SK-MEL-5 (cell line): ENCODE measurements at regions not wholly inside any gene's neighbourhood (a gene's known extent, or its start where the extent isn't known, plus 50 kb on each side); places are given as distances from the start of the nearest gene placed in this dataset.
"Not testable (repeated sequence)": the region's sequence is repeated elsewhere in the genome, so short reads cannot be mapped to it uniquely, and the experiment has no call there.

Experiments
- DNase-seq: peaks from one replicate; pipeline ENCODE4 v3.0.0-alpha.2; 2016; ENCODE audit warnings: low read depth, low spot score
- in situ Hi-C: cut with HindIII; loops from 2 replicates; pipeline ENCODE4 v1.10.0; 2016; ENCODE audit warnings: low sequenced_read_pairs, high pct_unique_total_duplicates, low pct_unique_long_range_greater_than_20kb

GRCh38 chr9:75265525-75265972 lies 177.2 kb downstream of the OSTF1 start:
- in situ Hi-C loops = no loop called here

GRCh38 chr9:75269197-75269596 lies 180.9 kb downstream of the OSTF1 start:
- no peak for DNase-seq
- in situ Hi-C loops = no loop called here

More at GRCh38 chr9:75265525-75265972, 177.2 kb downstream of the OSTF1 start:
- peak; percentile 64 for DNase-seq

GRCh38 chr9:75273055-75273454 lies 184.7 kb downstream of the OSTF1 start:
- DNase-seq, in situ Hi-C loops: not testable (repeated sequence)

- in situ Hi-C loops = no loop called here
- DNase-seq = no peak
Observed at GRCh38 chr9:75274781-75275180, 186.5 kb downstream of the OSTF1 start.

DNA sequence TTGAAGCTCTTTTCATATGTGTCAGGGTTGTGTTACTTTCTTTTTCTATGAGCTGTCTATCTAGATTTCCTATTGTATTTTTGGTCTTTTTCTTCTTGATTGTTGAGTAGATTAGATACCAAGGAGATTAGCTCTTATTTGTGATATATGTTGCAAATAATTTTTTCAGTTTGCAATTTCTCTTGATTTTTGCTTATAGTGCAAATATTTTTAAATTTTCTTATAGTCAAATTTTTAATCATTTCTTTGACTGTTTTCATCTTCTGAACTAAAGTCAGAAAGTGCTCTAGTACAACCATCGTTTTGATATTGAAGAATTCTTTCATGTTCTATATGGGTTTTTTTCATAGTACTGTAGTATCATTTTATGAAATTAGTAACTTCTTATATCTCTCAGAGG lies 193.7 kb downstream of the OSTF1 start:
- in situ Hi-C loops = no loop called here
- DNase-seq = no peak

DNA sequence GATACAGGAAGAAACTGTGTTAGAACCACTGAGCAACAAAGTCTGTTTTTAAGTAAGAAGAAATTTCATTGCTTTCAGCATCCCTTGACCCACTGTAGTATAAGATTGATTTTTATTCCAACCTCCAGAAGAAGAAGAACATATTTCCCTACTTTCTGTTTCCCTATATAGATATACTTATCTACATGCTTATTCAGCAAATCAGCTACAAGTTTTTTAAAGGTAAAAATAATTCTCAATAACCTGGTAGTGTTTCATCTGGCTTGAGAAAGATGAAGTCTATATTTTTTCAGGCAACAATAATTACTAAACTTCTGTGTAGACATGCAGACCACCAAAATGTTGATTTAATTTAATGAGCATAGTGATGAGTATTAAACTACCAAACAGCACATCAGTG lies 201.0 kb downstream of the OSTF1 start:
- in situ Hi-C loops = no loop called here
- DNase-seq = no peak

DNA sequence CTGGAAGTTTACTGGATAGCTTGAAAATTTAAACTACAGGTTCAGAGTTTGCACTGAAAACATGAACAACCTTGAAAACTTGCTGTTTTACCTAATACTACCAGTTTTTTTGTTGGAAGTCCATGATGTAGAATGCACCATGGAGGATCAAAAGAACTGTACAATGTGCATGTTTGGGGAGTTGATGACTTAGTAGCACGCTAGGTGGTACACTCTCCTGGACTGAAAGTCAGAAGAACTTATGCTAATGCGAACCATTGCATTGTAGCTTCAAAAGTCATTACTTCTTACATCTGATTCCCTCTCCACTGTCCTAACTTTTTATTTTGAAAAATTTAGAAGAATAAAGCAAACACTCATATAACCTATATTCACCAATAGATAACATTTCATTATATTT lies 211.0 kb downstream of the OSTF1 start:
- in situ Hi-C loops = no loop called here

GRCh38 chr9:75333624-75334023 lies 245.3 kb downstream of the OSTF1 start:
- no peak for DNase-seq
- in situ Hi-C loops = no loop called here

More for the DNA sequence above, 211.0 kb downstream of the OSTF1 start:
- DNase-seq = peak; percentile 35

- in situ Hi-C loops = no loop called here
- DNase-seq = no peak
Observed at GRCh38 chr9:75358846-75359245, 270.5 kb downstream of the OSTF1 start.

- DNase-seq = no peak
- in situ Hi-C loops = no loop called here
Observed at GRCh38 chr9:75359638-75360037, 271.3 kb downstream of the OSTF1 start.

DNA sequence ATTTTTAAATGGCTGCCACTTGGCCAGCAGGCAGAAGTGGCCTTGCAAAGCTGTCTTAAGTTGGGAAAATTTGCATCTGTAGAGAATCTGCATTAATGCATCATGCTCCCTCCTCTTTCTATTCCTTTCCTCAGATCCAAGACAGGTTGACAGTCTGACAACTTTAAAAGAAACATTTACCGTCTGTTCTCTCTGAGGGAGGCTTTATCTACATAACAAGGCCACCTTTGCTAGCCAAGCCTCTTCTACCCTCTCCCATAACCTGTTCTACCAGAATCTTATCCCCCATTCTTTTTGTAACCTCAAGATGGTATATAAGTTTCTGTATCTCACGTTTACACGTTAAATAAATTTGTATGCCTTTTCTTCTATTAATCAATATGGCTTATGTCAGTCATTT lies 271.9 kb downstream of the OSTF1 start:
- DNase-seq = no peak
- in situ Hi-C loops = no loop called here

- in situ Hi-C loops, DNase-seq: not testable (repeated sequence)
Observed at GRCh38 chr9:75362446-75362845, 274.1 kb downstream of the OSTF1 start.

- no peak for DNase-seq
- in situ Hi-C loops = no loop called here
Observed at GRCh38 chr9:75365196-75365595, 276.9 kb downstream of the OSTF1 start.

DNA sequence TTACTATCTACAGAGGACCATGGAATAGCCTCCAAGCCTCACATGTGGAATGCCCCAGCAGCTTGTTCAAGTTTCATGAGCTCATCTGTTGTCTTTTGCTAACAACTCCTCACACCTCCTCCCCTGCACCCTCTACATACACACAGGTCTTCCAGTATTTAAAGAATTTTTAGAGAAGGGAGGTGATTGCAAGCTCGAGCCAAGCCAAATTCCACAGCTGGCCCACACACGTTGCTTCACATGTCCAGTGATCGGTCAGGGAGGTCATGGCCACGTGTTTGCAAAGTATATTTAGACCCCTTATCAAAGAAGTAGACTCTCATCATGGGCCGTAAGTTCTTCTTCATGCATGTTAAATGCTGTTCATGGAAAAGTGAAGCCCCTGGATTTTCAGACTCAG lies 281.7 kb downstream of the OSTF1 start:
- no peak for DNase-seq
- in situ Hi-C loops = no loop called here

DNA sequence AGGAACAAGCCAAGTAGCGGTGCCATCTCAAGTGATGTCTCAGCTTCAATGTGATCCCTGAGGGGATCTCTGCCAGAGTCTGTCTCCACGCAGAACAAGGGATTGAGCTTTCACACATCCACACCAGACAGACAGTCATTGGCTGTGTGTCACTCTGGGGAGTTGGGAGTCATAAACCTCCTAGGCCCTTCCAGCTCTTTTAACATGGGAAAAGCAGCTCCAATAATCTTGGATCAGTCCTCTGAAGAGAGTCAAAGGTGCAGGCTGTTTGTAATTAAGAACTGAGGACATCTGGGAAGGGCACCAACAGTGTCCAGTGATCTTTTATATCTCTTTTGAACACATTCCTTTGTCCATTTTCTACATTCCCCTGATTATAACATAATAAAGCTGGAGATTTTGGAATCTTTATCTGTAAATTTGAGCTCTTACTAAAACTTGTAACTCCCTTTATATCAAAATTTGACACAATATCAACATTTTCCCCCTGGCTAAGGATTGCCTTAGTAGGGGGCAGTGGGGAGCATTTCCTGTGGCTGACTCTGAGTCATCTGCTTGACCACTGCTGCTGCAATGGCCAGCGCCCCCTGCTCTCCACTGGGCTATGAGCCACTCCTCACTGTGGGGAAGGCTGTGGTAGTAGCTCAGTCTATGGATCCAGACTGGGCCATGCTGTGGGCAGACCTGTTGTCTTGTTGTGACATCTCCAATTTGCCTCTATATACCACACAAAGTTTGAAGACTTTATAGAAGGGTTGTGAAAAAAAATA lies 284.4 kb downstream of the OSTF1 start:
- in situ Hi-C loops = no loop called here
- no peak for DNase-seq

DNA sequence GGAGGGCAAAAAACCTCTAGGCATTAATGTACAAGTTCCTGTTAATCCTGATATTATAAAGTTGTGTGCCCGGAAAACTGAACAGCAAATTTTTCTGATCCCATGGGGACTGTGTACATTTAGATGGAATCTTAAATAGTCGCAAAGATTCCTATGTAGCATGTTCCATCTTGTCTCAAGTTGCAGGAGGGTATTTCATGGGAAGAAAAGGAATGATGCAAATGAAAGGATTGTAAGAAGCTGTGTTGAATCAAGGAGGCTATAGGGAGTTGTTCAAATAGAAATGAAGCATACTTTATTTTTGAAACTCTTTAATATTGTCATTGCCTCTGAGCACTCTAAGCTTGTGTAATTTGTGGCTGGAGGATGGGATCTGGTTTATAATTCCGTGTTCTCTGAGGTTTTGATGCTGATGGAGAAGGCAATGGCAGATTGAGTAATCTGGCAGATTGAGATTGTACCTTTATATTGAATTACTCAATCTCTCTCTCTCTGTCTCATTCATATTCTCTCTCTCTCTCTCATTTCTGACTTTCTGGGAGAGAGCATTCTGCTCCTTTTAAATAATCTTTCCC lies 288.5 kb downstream of the OSTF1 start:
- in situ Hi-C loops = no loop called here
- DNase-seq = no peak

- in situ Hi-C loops = no loop called here
- peak; percentile 5 for DNase-seq
Observed at GRCh38 chr9:75378036-75378435, 289.7 kb downstream of the OSTF1 start.

DNA sequence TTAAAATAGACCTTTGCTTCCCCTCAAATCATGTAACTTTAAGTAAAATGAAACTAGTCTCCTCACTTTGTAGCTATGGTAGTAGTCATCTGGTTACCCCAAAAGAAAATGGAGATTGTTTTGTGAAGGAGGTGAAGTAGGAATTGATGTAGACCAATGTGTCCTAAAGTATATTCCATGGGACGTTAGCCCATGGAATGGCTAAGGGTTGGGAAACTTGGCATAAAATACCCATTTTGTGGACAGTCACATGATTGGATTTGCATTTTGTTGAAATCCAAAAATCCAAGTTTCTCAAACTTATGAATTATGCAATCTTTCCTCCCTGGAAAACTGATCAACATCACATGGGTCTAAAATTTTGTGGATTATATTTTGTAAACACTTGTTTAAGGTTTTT lies 290.6 kb downstream of the OSTF1 start:
- in situ Hi-C loops = no loop called here
- DNase-seq = no peak

DNA sequence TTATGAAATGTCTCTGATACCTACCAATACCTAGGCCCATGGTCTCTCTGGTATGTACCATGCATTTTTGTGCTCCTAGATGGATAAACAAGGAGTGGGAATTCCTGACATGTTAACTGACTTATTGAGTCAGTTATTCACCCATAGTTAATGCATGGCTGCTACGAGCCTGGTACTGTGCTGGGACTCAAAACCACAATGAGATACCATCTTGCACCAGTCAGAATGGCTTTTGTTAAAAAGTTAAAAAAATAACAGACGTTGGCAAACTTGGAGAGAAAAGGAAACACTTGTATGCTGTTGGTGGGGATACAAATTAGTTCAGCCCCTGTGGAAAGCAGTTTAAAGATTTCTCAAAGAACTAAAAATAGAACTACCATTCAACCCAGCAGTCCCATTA lies 293.8 kb downstream of the OSTF1 start:
- in situ Hi-C loops = no loop called here
- no peak for DNase-seq
